HG02970 (cell line): ENCODE measurements at regions not wholly inside any gene's neighbourhood (a gene's known extent, or its start where the extent isn't known, plus 50 kb on each side); places are given as distances from the start of the nearest gene placed in this dataset.
A peak's percentile ranks its signal among the peaks of the same experiment; 100 is the strongest.

Experiments
- ATAC-seq: cut with Tn5 transposase; IDR thresholded peaks from one replicate; pipeline ENCODE4 v1.9.1; 2021; ENCODE audit warnings: mild to moderate bottlenecking, moderate library complexity, moderate number of reproducible peaks; ENCODE audit not compliant: unreplicated experiment, low FRiP score

DNA sequence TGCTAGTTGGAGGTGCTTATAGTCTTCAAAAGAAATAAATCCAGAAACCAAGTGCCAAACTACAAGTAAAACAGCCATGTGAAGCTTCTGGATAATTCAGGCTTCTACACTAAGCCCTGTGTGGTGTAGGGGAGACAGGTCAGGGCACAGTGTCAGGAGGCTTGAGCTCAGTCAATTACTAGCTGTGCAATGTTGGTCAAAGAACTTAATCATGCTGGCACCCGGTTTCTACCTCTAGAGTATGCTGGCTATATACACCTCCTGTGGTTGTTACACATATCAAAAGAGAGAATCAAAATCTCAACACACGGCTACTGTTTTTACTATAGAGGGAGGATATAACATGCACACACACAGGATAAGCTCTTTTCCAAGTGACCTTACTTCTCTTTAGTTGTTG is 469.7 kb upstream of the ZNF462 start:
- ATAC-seq, result no peak

DNA sequence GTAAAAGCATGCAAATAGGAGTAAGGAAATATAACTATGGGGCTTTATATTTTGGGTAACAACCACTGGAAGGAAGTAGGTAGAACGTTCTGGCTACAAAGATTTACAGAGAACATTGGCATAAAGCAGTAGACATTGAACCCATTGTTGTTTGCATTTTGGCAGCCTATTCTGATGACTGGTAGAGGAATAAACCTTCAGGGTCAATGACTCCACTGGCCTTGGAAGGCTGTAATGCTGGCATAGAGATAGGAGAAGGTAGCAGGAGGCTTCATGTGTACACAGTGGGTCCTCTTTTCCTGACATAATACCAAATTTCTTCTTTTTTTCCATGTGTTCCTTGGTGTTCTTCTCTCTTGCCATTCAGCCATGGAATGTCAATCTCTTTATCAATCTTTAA is 462.8 kb upstream of the ZNF462 start:
- no peak for ATAC-seq

DNA sequence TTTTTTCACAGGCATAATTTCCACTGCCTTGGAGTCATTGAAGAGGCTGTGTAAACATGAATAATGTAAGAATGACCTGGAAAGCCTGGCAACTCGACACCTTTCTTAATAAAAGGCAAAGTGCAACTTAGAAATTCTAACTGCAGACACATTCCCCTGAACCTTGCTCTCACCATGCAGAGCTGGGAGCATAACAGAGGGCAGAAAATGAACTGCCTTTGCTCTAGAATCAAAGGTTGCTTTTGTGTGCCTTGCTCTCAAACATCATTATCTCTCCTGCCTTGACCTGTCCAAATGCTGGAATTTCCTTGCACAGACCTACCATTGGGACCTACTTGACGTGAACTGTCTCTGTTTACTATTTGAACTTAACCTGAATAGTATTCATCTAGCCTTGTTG is 462.0 kb upstream of the ZNF462 start:
- no peak for ATAC-seq

DNA sequence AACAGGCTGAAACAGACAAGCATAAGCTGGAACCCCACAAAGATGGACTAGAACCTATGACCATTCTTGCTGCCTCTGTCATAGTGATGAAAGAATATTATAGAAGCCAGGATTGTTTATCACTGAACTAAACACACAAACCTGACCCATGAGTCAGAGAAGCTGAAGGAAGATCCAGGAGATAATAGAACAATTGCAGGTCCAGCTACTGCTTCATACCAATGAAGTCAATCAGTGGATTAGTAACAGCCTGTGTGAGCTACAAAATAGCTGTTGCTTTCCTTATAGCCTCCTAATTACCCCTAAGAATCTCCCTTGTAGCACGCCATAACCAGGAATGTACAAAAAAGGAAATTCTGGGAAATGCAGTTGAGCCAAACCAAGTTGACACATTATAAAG is 459.9 kb upstream of the ZNF462 start:
- no peak for ATAC-seq

DNA sequence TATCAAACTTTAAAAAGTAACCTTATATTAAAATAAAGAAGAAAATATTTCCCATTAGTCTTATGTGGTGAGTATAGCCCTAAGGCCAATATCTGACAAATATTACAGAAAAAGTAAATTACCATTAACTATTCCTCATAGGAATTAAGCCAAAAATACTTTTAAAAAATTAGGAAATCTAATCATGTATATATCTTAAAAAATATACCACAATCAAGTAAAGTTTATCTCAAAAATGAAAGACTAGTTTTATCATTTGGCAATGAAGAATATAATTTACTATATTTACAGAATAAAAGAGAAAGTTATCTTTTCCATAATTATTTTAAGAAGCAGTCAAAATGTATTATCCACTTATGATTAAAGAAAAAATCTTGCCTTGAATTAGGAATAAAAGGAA is 458.8 kb upstream of the ZNF462 start:
- ATAC-seq, result no peak

DNA sequence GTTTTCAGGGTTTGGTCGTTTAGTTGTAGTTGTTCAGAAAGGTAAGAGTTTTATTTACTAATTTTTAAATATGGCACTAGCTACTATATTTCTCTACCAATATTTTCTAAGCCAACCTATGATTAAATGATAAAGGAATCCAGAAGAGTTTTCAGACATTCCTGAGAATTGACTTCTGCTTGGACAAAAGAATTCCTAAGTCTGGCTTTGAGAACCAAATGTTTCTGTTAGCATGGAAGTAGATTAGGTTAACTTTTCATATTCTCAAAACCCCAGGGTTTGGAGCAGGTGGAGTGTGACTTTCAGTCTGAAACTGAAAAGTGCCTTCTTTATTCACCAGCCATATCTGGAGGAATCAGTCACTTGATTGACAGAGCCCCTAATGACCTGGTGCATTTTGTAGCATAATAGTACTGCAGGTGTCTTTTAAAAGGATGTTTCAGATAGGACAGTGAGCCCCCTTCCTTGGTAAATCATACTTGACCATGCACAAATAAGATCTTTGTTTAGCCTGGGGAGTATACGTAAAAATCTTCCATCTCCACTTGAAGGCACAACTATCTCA is 457.0 kb upstream of the ZNF462 start:
- no peak for ATAC-seq

DNA sequence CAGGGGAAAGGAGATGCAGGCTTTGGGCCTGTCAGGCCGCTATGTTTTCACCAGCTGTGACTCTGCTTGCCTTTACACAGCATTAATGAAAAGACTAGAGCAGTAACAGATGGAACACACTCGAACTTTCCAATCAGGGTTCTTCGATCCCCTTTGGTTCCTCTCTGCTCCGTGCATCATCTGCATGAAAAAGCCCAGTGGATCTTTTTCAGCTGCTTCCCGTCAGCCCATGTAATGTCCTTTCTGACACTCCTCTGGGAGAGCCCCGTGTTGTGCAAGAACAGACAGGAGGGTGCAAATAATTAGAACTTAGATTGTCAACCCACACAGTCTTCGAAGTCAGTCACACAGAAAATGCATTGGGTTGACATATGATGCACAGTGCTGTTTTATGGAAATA is 448.9 kb upstream of the ZNF462 start:
- ATAC-seq, result no peak

DNA sequence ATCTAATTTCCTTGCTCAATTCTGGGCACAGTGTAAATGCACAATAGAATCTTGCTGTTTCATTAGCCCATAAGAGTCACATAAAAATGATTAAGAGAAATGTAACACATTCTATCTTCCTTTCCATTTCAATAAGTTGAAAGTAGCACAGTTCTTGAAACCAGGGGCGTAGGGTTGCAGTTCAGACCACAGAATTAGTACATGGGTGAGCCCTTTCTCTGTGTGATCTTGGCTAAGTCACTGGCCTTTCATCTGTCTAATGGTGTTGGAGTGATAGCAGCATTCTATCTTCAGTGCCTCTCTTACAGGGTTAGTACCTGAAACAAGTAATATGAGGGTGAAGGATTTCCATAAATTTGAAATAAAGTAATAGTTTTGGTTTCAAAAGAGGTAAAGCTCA is 445.3 kb upstream of the ZNF462 start:
- no peak for ATAC-seq

DNA sequence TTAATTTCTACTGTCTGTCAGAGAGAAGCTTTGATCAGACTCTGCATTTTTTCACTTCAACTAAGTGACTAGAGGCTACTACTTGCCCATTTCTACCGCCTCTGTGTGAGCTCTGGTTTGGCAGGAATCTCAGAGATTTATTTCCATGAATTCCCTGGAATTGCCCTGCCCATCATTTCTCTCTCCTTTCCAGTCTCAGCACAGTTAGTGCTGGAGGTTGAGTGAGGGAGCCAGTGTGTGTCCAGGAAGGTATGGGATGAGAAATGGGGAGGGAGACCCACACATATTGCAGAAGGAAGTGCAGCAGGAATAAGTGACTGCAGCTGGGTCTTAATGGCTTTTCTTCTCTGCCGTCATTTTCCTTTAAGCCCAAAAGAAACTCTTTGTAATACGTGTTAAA is 443.1 kb upstream of the ZNF462 start:
- ATAC-seq, result no peak

DNA sequence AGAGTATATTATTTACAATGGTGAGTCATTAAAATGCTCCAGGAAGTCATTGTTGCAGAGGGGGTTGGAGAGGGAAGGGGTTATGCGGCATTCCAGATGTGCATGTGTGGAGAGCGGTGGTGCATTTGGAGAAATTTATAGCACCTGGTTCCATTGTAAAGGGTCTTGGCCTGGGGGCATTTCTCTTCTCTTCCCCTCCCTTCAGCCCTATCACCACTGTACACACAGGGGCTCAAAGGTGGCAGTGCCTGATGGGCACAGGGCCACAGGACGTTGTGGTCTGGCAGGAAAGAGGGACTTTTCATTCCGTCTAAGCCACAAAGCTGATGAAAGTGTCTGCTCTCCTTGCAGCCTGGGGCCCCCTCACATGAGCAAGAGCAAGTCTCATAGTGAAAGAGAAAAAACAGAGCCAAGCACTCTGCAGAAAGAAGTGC is 442.4 kb upstream of the ZNF462 start:
- peak; percentile 44 for ATAC-seq

DNA sequence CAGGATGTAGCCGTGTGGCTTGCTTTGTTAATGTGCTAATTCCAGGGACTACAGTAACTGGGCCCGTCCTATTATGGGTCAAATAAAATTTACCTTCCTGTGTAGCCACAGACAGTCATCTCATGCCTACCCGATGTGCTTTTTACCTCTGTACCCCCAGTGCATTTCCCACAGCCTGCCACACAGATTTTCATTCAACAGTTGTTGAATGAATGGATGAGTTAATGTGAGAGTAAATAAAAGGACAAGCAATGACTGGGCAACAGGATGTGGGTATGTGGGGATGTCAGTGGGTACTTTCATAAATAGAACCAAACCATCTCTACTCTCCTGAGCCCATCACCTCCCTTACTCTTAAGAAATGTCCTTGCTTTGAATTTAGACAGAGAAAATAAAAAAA is 441.2 kb upstream of the ZNF462 start:
- no peak for ATAC-seq

DNA sequence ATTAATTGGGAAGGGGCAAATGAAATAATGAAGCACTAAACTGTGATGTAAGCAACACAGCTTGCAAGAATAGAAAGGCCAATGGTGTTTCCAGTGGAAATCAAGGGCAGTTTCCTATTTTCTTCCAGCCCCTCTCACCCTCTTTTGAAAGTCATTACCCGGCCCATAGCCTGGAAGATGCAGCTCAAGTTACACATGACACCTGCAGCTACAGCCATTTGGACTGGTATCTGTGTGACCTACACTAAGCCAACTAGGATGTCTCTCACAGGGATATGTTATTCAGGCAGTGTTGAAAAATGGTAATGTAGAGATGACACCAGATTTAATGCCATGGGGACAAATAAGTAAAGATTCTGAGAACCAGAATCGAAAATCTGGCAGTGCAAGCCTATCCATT is 439.4 kb upstream of the ZNF462 start:
- no peak for ATAC-seq

DNA sequence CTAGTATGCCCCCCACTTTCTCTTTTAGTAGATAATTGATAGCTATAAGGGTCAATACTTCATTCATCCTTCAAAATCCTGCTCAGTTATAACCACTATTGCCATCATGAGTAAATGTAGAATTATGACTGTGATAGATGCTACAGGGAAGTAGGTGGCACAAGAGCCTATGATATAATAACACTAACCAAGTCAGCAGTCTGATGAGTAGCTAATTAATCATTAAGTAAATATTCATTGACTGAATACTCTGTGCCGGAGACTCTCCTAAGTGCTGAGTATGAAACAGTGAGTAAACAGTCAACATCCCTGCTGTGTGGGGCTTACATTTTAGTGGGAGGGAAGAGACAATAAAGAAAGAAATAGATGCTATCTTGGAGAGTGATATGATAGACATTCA is 430.3 kb upstream of the ZNF462 start:
- no peak for ATAC-seq

DNA sequence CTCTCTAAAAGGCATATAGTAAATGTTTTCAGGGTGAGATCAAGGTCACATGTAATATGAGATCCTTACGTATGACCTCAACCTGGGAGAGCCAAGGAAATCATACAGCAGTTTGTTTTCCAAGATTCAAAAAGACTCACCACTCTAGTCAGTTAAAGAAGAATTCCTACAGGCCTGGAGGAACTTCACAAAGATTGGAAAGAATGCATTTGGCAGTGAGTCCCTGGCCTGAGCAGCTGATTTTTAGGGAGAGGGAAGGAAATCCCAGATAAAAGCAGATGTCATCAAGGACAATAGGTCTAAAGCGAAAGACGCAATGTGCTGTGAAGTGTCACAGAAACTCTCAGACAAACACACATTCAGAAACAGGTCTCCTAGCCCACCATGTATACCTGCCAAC is 424.0 kb upstream of the ZNF462 start:
- no peak for ATAC-seq

DNA sequence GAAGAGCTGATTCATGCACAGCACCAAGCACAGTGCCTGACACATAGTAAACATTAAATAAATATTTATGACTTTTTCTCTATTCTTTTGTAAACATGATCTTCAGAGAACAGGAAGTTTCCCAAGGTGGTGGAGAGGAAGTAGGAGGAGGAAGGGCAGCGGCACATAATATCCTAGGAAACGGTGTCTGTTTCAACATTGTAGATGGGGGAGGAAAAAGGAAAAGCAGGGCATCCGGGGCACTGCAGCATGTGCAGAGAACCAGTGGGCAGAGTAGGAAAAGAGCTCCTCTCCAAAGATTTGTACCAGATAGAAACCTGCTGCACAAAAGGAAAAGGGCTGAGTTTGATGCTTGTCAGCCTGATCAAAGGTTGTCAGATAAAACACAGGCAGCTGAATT is 421.7 kb upstream of the ZNF462 start:
- ATAC-seq, result no peak

DNA sequence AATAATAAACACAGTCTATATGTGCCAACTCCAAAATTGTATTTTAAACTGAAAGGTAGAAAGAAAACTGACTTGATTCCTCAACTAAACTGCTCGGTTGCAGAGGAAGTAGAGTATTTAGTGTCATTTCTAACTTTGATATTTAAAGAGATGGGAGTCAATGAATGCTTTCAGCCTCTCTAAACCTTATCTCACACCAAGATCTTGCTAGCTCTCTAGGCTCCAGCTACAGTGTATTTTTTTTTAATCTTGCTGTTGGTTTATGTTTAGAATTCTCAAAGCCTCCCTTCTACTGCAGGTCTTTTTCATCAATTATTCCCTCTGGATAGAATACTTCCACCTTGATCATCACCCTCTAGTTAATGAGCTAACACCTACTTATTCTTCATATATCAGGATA is 419.4 kb upstream of the ZNF462 start:
- ATAC-seq, result no peak

DNA sequence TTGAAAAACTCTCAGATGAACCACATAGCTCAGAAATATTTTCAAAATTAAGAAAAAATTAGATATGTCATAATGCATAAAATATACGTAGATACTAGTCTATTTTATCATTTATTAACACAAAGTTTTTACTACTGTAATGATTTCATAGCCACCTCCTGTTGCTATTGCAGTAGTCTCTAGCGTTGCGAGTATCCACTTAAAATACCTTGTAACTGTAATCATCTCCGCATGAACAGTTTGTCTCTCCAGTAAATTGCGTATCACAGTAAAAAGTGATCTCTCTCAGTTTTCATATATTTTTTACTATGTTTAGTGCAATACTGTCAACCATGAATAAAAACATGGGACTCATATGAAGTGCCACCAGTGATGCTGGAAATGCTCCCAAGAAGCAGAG is 417.9 kb upstream of the ZNF462 start:
- no peak for ATAC-seq

DNA sequence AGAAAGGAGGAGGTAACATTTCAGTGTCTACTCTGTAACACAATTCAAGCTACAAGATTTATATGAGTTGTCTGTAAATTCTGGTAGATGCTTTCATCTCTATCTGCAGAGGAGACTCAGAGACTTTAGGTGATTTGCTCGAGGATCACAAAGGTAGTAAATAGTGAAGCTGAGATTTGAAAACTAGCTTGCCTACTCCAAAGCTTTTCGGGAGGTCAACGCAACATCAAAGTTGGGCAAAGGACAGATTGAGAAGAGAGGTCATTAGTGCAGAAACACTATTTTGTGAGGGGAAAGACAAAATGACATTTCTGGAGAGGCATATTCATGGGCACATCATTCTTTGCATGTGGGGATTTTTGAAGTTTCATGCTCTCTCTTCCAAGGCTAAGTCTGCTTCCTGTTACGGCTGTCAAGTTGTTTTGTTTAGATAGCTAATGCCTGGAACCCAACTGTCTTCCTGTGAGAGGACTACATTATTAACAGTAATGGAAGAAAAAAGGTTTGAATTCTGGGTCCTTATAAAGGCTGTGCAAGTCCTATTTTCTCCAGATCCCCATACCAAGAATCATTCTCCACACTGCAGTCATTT is 413.5 kb upstream of the ZNF462 start:
- no peak for ATAC-seq

DNA sequence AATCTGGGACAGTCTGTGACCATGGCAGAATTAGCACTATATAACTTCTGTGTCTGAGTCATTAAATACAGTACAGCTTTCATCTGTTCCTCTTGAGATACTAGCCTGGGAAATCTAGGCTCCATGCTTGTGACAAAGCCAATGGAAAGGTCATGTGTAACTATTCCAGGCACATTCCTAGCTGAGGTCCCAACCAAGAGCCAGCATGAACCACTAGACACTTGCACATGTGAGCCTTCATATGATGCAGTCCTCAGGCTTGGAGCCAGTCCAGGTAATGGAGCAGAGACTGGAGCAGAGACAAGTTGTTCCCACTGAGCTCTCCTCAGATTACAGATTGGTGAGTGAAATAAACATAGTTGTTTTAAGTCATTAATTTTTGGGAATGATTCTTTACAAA is 412.4 kb upstream of the ZNF462 start:
- ATAC-seq, result no peak

DNA sequence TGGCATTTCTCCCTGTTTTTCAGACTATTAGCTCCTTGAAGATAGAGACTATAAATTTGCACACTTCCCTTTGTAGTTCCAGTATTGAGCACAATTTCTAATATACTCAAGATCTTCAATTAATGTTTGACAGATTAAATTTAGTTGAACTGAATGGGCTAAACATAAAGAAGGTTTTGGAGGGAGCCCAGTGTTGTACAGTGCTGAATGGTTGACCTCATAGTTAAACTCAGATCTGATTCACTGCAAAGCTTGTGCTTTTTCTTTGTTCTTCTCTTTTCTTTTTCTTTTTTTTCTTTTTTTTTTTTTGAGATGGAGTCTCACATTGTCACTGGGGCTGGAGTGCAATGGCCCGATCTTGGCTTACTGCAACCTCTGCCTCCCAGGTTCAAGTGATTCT is 411.7 kb upstream of the ZNF462 start:
- no peak for ATAC-seq

DNA sequence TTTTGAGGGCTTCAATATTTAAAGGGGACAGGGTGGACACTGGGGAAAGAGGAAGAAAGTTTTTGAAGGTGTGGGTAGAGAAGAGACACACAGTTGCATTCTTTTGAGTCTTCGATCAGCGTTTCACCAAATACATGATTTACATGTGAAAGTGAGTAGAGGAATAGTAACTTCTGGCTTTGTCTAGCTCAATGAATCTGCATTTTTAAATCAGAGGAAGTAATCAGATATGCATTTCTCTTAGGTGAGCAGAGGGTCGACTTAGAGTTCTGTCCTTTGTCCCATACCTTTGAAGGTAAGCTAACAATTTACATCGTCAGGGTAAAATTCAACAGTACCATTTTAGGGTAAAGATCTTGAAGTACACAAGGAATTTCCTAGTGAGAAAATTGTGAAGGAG is 406.4 kb upstream of the ZNF462 start:
- ATAC-seq, result no peak

DNA sequence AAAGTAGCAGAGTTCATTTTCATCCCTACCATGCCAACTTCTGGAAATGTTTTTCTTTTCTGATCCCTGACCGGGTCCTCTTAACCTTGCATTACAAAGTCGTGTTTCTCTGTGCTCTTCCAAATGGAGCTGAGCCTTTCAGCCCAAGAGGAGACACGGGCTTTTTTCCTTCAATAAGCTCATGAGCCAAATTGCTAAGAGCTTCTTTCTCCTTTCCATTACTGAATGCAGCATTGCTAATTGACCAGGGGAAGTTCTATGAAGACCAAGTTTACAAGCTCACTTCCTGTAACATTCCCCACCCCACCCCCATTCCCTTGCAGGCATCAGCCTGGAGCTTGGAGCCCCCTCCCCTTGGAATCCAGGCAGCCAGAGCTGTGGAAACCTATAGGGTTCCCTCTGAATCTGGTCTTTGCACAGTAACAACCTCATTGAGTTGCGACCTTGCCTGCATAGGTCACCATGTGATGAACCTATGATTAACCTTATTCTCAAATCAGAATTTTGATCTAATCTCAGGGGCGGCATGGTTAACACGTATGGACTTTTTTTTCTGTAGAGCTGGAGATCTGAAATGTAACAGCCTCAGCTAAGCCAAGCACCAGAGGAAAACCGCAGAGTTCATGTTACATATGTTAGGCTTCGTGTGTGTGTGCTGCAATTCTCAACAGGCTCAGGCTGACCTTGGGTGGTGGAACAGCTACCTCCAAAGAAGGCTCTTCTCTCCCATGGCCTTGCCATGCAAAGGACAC is 395.7 kb upstream of the ZNF462 start:
- no peak for ATAC-seq
